Omental fat pad (tissue), 3 donors: ENCODE measurements at regions not wholly inside any gene's neighbourhood (a gene's known extent, or its start where the extent isn't known, plus 50 kb on each side); places are given as distances from the start of the nearest gene placed in this dataset.

Source experiments
- ATAC-seq: fragments of 150-250 bp; one replicate; pipeline ENCODE4 v1.9.1; 2016; ENCODE audit warnings: mild to moderate bottlenecking, moderate library complexity; ENCODE audit not compliant: low FRiP score
- DNase-seq: peaks from one replicate; pipeline ENCODE4 v3.0.0-alpha.2; 2019; ENCODE audit warnings: low spot score
- CTCF ChIP-seq, 3 donors: fragments of 450-650 bp; IDR thresholded peaks; one replicate each; pipeline ENCODE4 v1.5.1; 2016 to 2017; ENCODE audit warnings: antibody characterized with exemption in 3 of 3, mild to moderate bottlenecking in 3 of 3, moderate library complexity in 2 of 3

- no peak for TF ChIP-seq CTCF (IDR thresholded peaks at IDR 0.05)
- DNase-seq, result no peak
- no peak for ATAC-seq
Measured at GRCh38 chr3:168497741-168498140, 402.0 kb upstream of the GOLIM4 start.

GRCh38 chr3:168497183-168497582 is 401.5 kb upstream of the GOLIM4 start:
- DNase-seq, result no peak
- no peak for ATAC-seq
- no peak for TF ChIP-seq CTCF (IDR thresholded peaks at IDR 0.05)

GRCh38 chr3:168495932-168496331 is 400.2 kb upstream of the GOLIM4 start:
- ATAC-seq (no peak), DNase-seq (no peak)
- TF ChIP-seq CTCF (IDR thresholded peaks at IDR 0.05), result no peak

- ATAC-seq (no peak), DNase-seq (no peak)
- TF ChIP-seq CTCF (IDR thresholded peaks at IDR 0.05), result no peak
Measured at GRCh38 chr3:168495270-168495669, 399.5 kb upstream of the GOLIM4 start.

- DNase-seq (no peak), ATAC-seq (no peak)
- no peak for TF ChIP-seq CTCF (IDR thresholded peaks at IDR 0.05)
Measured at GRCh38 chr3:168493412-168494205, 397.9 kb upstream of the GOLIM4 start.

- no peak for TF ChIP-seq CTCF (IDR thresholded peaks at IDR 0.05)
- ATAC-seq (no peak), DNase-seq (no peak)
Measured at GRCh38 chr3:168490981-168491380, 395.3 kb upstream of the GOLIM4 start.

- DNase-seq (no peak), ATAC-seq (no peak)
- no peak for TF ChIP-seq CTCF (IDR thresholded peaks at IDR 0.05)
Measured at GRCh38 chr3:168489301-168489700, 393.6 kb upstream of the GOLIM4 start.
